ENCODE measurements at regions not wholly inside any gene's neighbourhood (a gene's known extent, or its start where the extent isn't known, plus 50 kb on each side); places are given as distances from the start of the nearest gene placed in this dataset.

DNA sequence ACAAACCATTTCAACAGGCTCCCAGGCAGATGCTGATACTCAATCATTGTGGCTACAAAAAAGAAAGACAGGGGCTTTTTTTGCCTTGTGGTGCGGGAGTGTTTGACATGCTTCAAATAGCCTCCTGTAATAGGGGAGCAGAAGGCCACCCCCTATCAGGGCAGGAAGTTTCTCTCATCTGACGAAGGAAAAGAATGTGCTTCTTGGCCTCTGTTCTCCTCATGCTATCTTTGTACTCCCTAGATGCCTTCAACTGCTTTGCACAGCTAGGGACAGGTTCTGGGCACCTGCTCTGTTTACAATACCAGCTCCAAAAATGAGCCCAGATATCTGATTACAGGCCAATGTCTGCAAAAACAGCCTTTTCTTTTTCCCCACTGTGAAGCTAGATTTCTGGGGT lies 391.1 kb downstream of the STIM2 start:
- DNase-seq (ENCODE audit: low spot score) = no peak

GRCh38 chr4:27267339-27267969 lies 406.8 kb downstream of the STIM2 start:
- no peak for DNase-seq (ENCODE audit: low spot score)

GRCh38 chr4:27267970-27268355 lies 407.3 kb downstream of the STIM2 start:
- DNase-seq (ENCODE audit: low spot score) = no peak

DNA sequence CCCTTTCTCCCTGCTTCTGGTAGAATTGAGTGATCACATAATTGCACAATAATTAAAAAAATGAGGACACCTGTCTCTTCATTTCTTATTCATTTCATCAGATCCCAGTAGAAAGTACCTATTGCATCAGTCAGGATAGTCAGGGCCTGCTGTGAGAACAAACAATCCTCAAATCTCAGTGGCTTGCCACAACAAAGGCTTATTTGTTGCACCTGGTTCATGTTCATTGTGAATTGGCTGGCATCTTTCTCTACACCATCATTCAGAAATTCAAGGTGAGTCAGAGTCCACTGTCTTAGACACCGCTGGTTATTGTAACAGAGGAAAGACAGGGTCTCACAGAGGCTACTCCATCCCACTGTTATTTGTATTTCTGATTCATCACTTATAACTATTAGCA lies 409.8 kb downstream of the STIM2 start:
- no peak for DNase-seq (ENCODE audit: low spot score)

DNA sequence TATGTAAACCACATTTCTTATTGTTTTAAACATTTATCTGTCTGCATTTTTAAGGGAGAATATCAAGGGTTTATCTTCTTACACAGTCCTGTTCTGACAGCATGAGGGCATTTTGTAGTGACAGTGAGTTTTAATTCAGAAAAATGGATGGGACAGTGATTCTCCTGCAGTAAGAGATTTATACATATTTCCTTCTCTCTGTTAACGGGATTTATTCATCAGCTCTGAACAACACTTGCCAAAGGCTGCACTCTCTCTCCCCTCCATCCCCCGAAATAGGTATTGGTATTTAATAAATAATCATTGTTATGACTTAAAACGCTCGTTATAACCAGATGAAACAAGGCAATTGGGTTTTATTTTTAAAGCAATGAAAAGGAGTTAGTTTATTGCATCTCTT lies 410.9 kb downstream of the STIM2 start:
- no peak for DNase-seq (ENCODE audit: low spot score)

GRCh38 chr4:27272217-27272616 lies 411.6 kb downstream of the STIM2 start:
- no peak for DNase-seq (ENCODE audit: low spot score)

DNA sequence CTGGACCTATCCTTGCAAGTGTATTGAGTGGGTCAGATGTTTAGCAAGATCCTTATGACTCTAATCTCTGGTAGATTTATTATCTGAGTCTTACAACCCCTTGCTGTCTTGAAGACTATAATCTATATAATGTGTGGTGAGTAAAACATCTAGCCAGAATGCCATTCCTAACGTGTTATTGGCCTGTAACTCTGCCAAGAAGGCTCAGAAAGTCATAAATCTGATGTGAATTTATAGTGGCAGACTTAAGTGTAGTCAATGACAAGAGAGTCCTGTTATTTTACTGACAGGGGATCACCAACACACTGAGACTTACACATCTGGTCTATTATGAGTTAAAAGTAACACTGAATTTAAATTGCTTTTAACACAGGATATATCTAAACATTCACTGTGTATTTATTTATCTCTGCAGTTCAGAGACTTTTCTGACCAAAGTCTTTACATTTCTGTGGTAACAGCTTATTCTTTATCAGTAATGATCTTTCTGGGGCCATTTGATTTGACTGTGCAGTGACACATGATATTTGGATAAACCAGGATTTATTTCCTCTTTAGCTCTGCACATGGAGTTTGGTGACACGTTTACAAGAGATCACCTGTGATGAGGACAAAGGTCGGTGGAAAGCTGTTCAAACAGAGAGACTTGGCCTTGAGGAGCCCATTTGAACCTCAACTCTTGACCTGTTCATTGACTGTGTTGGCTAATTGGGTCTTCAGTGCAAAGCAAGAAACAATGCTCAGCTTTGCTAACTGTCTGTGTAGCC lies 415.8 kb downstream of the STIM2 start:
- no peak for DNase-seq (ENCODE audit: low spot score)

DNA sequence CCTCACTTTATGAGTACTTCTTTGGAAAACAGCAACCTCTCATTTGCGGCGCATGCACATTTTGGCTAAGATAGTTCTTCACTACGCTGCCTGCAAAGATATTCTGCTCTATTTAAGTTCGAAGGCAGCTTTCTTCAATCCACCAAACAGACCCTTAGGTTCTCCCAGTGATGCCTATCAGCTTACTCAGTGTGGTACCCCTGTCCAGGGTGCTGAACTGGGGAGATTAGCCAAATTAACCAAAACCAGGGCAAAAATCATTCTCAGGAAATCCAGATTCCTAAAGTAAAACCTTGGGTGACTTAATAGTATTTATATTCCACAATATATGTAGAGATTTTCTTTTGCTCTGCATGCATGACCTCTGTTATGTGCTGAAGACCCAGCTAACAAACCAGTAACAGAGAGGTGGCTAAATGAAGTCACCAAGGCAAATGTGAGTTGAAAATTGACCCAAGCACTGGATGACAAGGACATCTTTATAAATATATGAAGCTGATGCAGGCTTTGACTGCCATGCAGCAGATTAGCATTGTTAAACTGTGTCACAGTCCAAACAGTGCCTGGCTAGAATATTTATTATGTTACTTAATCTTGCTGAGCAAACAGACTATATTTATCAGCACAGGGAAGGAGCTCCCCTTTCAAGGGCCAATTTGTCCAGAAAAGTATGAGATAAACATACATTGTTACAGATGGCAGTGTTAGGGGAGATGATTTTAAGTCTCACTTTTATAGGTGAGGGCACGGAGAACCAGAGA lies 418.2 kb downstream of the STIM2 start:
- DNase-seq (ENCODE audit: low spot score) = no peak

GRCh38 chr4:27288496-27288895 lies 427.9 kb downstream of the STIM2 start:
- DNase-seq (ENCODE audit: low spot score) = no peak

- DNase-seq (ENCODE audit: low spot score) = no peak
These were observed 429.1 kb downstream of the STIM2 start for GRCh38 chr4:27289704-27290103.

DNA sequence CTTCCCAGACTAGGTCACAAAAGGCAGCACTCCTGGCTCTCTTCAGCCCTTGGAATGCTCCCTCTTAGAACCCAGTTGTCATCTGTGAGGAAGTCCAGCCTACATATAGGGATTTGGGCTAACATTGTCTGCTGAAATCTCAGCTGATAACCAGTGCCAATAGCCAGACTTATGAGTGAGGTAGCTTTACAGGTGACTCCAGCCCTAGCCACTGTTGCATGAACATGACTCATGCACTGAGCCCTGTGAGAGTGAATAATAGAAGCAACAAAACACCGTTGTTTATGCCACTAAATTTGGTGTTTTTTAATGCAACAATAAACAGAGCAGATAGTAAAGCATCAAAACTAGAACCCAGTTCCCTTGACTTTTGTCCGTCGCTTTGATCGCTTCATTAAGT lies 433.2 kb downstream of the STIM2 start:
- DNase-seq (ENCODE audit: low spot score) = no peak

GRCh38 chr4:27304751-27305150 lies 444.1 kb downstream of the STIM2 start:
- no peak for DNase-seq (ENCODE audit: low spot score)

GRCh38 chr4:27305246-27305645 lies 444.6 kb downstream of the STIM2 start:
- DNase-seq (ENCODE audit: low spot score) = no peak

DNA sequence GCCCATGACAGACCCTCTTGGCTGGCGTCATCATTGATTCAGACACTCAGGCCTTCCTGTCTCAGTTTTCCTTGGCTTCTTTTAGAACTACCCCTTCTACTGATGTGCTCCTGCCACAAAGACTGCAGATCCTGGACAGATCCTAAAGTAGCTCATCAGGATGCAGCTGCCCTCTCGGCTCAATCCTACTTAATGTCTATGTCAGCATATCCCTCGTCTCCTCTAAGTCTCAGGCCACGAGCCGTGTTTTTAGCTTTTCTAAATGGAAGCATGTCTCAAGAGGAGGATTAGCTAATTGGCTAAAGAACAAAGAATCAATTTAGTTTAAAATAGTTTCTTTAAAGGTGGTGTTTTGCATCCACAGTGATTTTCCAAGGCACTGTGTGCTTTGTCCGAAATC lies 447.7 kb downstream of the STIM2 start:
- no peak for DNase-seq (ENCODE audit: low spot score)

DNA sequence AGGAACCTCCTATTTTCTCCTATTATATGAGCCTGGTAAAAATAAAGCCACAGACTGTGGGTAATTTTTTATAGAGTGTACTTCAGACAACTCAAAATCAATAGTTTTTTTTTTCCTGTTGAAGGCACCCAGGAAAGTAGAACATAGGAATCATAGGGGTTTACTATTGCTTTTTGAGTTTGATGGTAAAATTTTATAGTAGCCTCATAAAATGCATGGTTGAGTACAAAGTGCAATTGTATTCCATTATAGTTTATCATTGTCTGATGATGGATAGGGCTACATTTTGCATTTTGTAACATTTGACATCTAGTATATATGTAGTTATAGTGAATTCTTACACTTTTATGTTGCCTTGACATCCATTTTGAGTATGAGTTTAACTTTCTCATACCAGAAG lies 455.0 kb downstream of the STIM2 start:
- no peak for DNase-seq (ENCODE audit: low spot score)

- DNase-seq (ENCODE audit: low spot score) = no peak
These were observed 455.5 kb downstream of the STIM2 start for GRCh38 chr4:27316176-27316575.

DNA sequence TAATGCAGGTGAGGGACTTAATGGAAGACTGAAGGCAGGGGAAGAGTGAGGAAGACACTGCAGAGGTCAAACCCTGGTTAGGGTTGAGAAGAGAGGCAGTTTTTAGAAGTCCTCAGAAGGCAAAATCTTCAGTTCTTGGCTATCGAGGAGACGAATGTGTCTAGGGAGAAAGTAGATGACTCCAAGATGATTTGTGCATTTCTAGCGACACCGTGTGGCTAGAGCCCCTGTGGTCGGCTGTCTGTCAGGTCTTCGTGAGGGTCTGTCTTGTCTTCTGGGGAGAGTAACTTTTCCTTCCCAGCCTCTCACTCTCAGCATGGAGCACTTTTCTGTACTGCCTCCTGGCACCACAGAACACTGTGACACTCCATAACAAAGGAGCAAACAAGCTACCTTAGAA lies 458.1 kb downstream of the STIM2 start:
- no peak for DNase-seq (ENCODE audit: low spot score)

DNA sequence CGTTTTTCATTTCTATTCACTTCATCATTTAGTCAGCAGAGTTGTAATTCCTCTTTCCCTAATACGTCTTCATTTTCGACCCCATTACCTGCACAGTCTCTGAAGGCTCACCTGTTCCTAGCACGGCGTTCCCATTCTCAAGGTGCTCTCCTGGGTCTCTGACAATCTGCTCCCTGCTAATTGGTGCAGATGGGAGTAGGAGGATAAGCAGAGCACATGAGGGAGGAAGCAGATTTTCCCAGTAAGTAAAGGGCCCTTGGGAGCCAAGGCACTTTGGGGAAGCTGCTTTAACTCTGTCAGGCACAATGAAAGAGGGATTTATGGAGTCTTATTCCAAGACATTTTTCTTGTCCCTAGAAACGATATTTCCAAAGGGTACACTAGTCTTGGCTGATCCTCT lies 466.4 kb downstream of the STIM2 start:
- no peak for DNase-seq (ENCODE audit: low spot score)

DNA sequence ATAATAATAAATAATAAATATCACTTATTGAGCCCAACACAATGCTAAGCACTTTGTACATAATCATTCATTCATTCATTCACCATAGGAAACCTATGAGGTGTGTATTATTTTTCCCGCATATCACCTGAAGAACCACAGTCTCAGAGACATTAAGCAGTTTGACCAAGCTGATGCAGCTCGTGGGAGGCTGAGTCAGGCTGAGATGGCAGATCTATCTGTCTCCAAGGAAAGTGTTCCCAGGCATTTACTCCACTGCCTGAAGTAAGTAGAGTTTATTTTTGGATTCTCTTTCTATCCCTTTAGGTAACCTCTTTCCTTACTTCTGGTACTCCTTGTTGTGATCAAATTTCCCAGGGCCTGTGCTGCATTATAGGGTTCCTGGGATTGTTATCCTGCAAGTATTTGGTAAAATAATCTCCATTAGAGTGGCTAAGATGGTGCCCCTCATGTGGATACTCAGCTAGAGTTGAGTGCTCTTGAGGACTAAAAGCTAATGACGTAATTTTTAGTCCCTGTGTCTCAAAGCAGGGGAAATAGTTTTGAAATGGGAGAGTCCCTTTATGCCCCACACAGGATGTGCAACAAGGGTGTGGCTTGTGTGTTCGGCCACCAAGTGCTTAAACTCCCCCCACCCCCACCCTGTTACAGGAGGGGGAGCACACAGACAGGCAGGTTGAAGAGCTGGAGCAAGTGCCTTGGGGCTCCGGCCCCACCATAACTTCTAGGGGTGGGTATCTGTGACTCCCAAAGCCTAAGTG lies 467.0 kb downstream of the STIM2 start:
- DNase-seq (ENCODE audit: low spot score) = no peak

DNA sequence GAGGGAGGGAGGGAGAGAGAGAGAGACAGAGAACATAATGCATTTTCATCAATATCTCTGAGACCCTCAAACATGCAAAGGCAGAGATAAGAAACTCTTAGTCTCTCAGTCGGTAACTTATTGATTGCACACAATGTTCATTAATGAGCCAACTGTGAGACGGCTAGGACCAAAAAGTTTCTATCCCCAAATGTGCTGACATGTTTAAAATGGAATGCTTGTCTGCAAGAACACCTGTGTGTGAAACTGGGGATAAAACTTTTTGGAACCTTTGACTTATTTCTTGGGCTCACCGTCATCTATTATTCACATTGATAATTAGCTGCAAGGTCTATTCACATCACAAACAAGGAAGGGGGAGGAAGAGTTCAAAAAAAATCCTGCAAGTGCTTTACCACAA lies 477.9 kb downstream of the STIM2 start:
- no peak for DNase-seq (ENCODE audit: low spot score)

DNA sequence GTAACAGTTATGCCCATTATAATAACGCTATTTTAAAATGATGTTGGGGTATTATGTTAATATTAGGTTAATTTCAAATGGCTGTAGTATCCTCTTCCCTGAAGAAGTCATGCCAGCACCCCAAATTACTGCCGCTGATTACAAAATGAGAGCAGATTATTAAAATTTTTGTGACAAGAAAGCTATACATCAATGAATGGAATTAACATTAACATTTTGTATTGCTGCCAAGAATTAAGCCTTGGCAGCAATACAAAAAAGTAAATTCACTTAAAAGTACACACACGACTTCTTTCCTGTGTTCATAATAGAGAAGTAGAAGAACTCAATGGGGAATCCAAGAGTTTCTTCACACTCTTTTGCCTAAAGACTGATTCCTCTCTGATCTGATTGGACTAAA lies 482.8 kb downstream of the STIM2 start:
- DNase-seq (ENCODE audit: low spot score) = no peak

DNA sequence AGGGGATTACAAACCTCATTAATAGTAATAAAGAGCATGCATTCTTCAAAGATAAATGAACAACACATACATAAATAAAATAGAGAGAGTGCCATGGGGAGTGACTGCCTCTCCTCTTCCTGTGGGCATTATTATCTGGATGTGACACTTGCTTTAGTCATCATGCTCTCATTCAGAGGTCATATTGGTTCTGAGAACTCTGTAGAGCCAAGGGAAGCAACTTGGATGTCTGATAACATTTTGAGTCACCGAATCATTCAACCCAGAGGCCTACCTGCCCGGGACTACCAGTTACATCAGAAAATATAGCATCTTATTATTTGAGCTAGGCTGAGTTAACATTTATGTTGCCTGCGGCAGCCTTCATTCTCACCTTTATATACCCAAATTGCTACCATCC lies 489.5 kb downstream of the STIM2 start:
- DNase-seq (ENCODE audit: low spot score) = no peak
